Hematopoietic multipotent progenitor cell treated with erythropoietin and hydrocortisone succinate and interleukin-3 and kit ligand, for 6 days (in vitro differentiated cells): ENCODE measurements at regions not wholly inside any gene's neighbourhood (a gene's known extent, or its start where the extent isn't known, plus 50 kb on each side); places are given as distances from the start of the nearest gene placed in this dataset.

Source experiments
- DNase-seq: peaks from one replicate; pipeline ENCODE4 v3.0.0-alpha.2; 2015

DNA sequence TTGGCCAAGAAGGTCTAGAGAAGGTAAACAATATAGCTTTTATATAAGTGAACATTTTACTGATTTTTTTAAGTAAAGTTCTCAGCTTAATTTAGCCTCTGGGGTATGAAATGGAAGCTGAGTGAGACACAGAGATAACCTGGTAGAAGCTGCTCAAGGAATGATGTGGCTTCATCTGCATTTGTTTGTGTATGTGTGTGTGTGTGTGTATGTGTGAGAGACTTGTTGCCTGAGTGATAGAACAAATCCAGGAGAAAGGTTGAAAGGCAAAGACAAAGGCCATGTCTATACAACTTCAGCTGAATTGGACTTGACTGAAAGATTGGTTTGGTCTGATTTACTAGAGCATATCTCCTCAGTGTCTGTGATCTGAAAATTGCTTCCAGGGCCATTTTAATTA lies 63.6 kb downstream of the PCDH7 start:
- DNase-seq: no peak

DNA sequence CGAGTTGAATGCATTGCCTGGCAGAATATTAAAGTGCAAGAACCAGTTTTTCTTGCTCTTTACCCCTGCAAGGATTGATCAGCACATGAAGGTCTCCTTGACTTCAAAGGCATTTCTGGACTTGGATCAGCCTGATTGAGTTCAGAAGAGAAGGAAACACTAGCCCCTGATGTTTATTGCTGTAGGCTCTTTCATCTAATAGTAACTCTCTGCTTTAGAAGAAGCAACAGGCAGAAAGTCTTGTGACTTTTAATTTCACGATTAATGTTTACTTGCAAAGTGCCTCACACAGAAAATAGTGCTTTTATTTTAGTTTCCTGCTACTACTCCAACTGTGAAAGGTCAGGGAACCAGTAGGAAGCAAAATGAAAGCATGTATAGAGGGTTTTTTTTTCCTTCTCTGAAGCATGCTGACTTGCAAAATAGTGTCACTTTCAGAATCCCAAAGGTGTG lies 69.1 kb downstream of the PCDH7 start:
- no peak for DNase-seq

DNA sequence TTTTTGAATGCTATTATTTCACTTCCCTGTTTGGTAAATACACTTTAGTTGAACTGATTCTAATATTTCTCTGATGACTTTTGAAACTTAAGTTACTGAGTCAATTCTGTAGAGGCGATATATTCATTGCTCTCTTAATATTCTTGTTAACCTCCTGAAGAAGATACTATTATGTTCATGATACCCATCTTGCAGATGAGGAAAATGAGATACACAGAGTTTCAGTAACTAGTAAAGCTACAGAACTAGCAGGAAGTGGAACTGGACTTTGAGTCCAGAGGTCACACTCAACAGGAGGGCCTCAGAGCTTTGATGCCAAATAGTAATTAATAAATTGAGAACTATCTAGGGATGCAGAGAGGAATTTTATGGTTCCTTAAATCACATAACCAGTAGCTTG lies 70.0 kb downstream of the PCDH7 start:
- DNase-seq: no peak

DNA sequence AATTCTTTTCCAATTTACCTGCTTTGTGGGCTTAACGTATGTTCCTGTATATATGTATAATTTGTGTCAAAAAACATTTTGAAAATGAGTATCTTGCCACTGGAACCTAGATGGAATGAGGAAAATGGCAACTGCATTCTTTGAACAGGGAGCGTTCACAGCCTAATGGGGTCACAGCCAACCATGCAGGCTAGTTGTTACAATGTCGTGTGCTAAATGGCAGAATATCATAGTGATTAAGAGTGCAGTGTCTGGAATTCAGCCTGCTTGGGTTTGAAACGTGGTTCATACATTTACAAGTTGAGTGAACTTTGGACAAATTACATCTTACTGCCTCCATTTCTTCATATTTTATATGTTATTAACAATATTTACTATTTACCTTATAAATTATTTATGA lies 70.8 kb downstream of the PCDH7 start:
- no peak for DNase-seq

DNA sequence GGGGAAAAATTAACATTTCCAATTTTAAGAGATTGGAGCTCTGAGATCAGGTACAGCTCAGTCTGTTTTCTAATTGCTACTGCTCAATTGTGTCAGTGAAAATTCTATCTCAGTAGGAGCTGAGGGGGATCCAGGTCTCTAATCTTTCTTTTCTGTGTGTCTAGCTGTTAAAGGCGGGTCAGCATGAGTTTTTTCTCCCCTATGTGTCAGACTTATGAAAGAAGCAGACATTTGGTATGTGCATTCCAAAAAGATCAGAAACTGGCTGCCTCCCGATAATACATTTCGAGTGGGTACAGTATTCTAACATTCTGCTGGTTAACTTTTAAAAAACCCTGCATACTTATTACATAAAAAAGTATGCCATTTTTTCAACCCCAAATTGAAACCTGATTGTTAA lies 72.4 kb downstream of the PCDH7 start:
- no peak for DNase-seq

DNA sequence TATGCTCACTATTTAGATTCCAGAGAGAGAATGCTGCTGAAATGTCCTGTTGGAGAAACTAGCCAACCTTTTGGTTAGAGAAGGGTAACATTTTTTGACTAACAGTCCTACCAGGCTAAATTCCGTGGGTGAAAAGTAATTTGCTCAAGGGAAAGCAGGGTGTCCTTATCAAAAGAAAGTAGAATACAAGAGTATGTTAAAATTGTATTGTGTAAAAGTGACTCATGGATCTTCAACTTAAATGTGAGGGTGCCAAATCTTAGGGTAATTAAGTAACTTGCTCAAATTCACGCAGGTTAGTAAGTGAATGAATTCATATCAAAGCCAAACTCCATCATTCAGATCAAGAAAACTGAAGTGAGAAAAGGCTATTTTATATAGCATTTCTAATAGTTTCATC lies 81.7 kb downstream of the PCDH7 start:
- DNase-seq: no peak

GRCh38 chr4:30802622-30803323 lies 82.6 kb downstream of the PCDH7 start:
- no peak for DNase-seq

- DNase-seq: no peak
Measured at GRCh38 chr4:30808276-30808675, 88.1 kb downstream of the PCDH7 start.

- no peak for DNase-seq
Measured at GRCh38 chr4:30811296-30811695, 91.1 kb downstream of the PCDH7 start.

GRCh38 chr4:30815685-30816084 lies 95.5 kb downstream of the PCDH7 start:
- DNase-seq: no peak

- DNase-seq: no peak
Measured at GRCh38 chr4:30817447-30817846, 97.3 kb downstream of the PCDH7 start.

GRCh38 chr4:30818541-30818940 lies 98.4 kb downstream of the PCDH7 start:
- DNase-seq: no peak

GRCh38 chr4:30821275-30821674 lies 101.1 kb downstream of the PCDH7 start:
- DNase-seq: no peak

DNA sequence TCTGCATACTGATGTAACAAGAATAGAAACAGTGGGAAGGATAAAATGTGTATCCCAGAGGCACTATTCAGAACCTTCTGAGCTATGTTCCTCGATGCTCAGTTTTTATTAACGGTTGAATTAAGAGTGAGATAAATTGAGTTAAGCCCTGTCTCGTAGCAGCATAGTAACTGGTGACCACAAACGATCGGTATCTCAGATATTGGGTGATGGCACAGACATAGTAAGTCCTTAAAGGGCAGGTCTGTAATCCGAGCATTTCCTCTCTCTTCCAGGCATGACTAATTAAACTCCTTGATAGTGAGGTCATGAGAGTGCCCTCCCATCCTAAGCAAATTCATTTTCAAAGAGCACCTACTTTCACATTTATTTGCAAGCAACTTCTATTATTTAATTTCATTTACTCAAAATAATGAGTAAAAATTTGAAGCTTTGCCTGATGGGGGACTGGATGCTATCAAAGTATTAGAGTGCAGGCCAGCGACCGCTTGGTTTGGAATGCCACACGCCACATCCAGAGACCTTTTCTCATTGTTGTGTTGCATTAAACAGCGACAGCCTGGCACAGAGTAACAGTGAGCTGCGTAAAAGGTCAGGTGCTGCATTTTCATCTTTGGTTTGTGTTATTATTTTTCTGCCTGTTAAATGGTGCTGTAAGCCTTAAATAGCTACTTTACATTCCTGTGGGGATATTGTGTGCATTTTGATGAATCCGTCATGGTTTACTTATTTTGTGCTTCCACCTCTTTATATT lies 101.9 kb downstream of the PCDH7 start:
- DNase-seq: no peak

DNA sequence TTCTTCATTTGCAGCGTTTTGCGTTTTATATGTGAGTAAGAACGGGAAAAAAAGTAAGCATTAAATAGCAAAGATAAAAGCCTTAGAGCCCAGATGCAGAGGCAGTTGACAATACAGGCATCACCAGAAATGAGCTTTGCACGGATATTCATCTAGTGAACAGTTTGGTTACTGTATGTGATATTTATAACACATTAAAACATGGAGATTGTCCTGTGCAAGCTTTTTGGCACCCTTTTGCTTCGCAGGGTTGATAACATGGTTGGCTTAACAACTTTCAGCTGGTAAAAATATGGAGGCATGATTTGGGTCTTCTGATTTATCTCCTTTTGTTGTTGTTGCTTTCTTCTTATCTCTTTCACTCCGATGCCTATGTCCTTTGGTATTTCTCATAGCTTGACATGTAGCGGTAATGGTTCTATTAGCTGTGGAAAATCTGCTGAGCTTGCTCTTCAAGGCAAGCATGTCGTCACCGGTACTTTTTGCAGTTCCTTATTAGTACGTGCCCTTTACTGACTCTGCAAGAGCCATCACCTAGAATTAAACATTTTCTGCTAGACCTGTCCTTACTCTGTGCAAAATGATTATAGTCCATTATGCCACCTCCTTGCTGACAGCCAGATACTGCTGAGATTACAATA lies 102.9 kb downstream of the PCDH7 start:
- no peak for DNase-seq

DNA sequence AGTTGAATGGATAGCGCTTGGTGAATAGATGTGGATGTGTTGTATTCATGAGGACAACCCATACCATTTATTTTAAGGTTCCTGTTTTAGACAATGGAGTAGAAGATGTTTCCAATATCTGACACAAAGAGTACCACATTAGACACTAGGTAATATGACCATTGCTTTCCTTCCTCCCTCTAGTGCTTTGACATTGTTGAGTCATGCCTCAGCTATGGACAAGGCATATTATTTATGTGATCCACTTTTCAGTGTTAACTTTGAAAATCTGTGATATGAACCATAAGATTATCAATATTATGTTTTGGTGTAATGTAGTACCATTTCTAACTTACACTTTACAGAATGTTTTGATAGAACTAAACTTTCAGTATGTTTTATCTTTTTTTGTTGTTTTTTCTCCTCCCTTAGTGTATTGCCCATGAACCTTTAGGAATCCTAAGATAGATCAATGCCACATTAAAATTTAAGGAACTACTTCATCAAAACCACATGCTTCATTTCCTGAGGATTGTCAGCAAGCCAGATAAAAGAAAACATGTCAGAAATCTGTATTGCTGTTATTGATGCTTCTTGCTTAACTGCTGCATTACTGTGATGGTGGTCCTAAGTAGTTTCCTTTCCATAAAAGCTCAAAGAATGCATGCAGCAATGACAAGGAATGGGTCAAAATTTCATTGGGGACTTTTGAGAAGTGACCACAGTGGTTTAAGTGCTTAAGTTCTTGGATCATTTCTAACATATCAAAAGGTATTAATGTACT lies 105.0 kb downstream of the PCDH7 start:
- no peak for DNase-seq

GRCh38 chr4:30828264-30828926 lies 108.2 kb downstream of the PCDH7 start:
- no peak for DNase-seq

DNA sequence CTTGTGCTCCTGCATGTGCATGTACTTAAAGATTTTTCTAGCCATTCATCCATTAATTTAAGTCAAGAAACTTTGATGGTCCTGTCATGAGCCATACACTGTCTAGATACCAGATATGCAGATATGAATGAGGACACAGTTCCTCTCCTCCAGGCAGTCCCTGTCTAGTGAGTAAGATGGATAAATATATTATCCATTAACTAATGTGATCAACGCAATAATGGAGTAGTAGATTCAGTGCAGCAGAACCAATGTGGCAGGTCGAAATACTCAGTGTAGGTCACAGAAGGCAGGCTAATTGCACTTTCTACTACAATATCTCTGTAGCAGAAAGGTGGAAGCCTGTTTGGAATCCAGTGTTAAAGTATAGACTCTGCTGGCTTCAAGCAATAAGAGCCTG lies 112.5 kb downstream of the PCDH7 start:
- DNase-seq: no peak

GRCh38 chr4:30833206-30833605 lies 113.0 kb downstream of the PCDH7 start:
- no peak for DNase-seq

GRCh38 chr4:30835044-30835443 lies 114.9 kb downstream of the PCDH7 start:
- no peak for DNase-seq

GRCh38 chr4:30836231-30836630 lies 116.1 kb downstream of the PCDH7 start:
- no peak for DNase-seq

- no peak for DNase-seq
Measured at GRCh38 chr4:30837131-30837539, 117.0 kb downstream of the PCDH7 start.

DNA sequence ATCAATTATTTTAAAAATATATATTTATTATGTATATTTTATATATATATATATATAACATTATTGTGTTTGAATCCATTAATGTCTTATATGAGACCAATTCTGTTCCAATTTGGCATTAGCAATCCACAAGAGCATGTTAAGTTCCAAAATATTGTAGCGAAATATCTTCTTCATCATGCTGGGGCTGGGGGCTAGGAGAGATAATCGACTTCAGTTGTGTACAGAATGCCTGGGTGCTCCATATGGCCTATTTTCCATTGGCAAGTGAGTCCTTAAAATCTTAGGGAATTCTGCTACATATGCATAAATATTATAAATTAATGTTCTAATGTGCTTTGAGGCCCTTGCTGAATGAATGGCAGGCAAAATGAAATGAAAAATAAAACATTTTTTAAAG lies 117.7 kb downstream of the PCDH7 start:
- DNase-seq: no peak
